SK-N-SH treated with all-trans-retinoic acid at 6 μM for 48 hours (cell line): ENCODE measurements at regions not wholly inside any gene's neighbourhood (a gene's known extent, or its start where the extent isn't known, plus 50 kb on each side); places are given as distances from the start of the nearest gene placed in this dataset.
"Not testable (repeated sequence)": the region's sequence is repeated elsewhere in the genome, so short reads cannot be mapped to it uniquely, and the experiment has no call there.

ENCODE experiments used
- ATAC-seq: fragments of 200-7000 bp; cut with Tn5 transposase; 3 replicates; pipeline ENCODE4 v1.9.1; 2020; ENCODE audit warnings: mild to moderate bottlenecking, moderate library complexity
- BACH2 ChIP-seq: fragments of 250-450 bp; sonication (Bioruptor Pico); IDR thresholded peaks from 2 replicates; pipeline ENCODE4 v1.9.0; 2021; ENCODE audit warnings: mild to moderate bottlenecking, borderline replicate concordance
- CSDC2 ChIP-seq: fragments of 250-450 bp; sonication (Bioruptor Pico); IDR thresholded peaks from 2 replicates; pipeline ENCODE4 v1.5.0; 2020; ENCODE audit warnings: mild to moderate bottlenecking, moderate library complexity
- ESRRG ChIP-seq: fragments of 250-450 bp; sonication (Bioruptor Pico); IDR thresholded peaks from 2 replicates; pipeline ENCODE4 v1.6.1; 2021; ENCODE audit warnings: mild to moderate bottlenecking
- GLIS3 ChIP-seq: fragments of 250-450 bp; sonication (Bioruptor Pico); IDR thresholded peaks from 2 replicates; pipeline ENCODE4 v1.5.0; 2020; ENCODE audit warnings: mild to moderate bottlenecking, moderate library complexity
- ISL1 ChIP-seq: fragments of 250-450 bp; sonication (Bioruptor Pico); IDR thresholded peaks from 2 replicates; pipeline ENCODE4 v2.1.2; 2022; ENCODE audit warnings: mild to moderate bottlenecking, moderate library complexity
- OSR1 ChIP-seq: fragments of 250-450 bp; sonication (Bioruptor Pico); IDR thresholded peaks from 2 replicates; pipeline ENCODE4 v1.8.0; 2022; ENCODE audit warnings: moderate library complexity, mild to moderate bottlenecking, inconsistent platforms
- PPARA ChIP-seq: fragments of 250-450 bp; sonication (Bioruptor Pico); IDR thresholded peaks from 2 replicates; pipeline ENCODE4 v1.5.0; 2020; ENCODE audit warnings: mild to moderate bottlenecking, borderline replicate concordance
- RARB ChIP-seq: fragments of 250-450 bp; sonication (Bioruptor Pico); IDR thresholded peaks from 2 replicates; pipeline ENCODE4 v1.8.0; 2021; ENCODE audit warnings: mild to moderate bottlenecking, moderate library complexity
- TCF4 ChIP-seq: fragments of 250-450 bp; sonication (Bioruptor Pico); IDR thresholded peaks from 2 replicates; pipeline ENCODE4 v1.8.0; 2021; ENCODE audit warnings: mild to moderate bottlenecking, moderate library complexity, borderline replicate concordance
- TOX ChIP-seq: fragments of 250-450 bp; sonication (Bioruptor Pico); IDR thresholded peaks from 2 replicates; pipeline ENCODE4 v1.8.0; 2021; ENCODE audit warnings: mild to moderate bottlenecking, moderate library complexity, borderline replicate concordance
- ZC3H10 ChIP-seq: fragments of 250-450 bp; sonication (Bioruptor Pico); IDR thresholded peaks from 2 replicates; pipeline ENCODE4 v1.5.1; 2021; ENCODE audit warnings: mild to moderate bottlenecking, moderate library complexity
- ZFP3 ChIP-seq: fragments of 250-450 bp; sonication (Bioruptor Pico); IDR thresholded peaks from 2 replicates; pipeline ENCODE4 v1.5.0; 2020; ENCODE audit warnings: mild to moderate bottlenecking, moderate library complexity
- ZNF565 ChIP-seq: fragments of 450-650 bp; formaldehyde crosslinking; conservative IDR thresholded peaks from 2 replicates; pipeline ENCODE4 v1.5.0; 2020; ENCODE audit warnings: low read depth, mild to moderate bottlenecking, moderate library complexity
- ZNF70 ChIP-seq: fragments of 450-650 bp; formaldehyde crosslinking; IDR thresholded peaks from 2 replicates; pipeline ENCODE4 v1.5.0; 2020; ENCODE audit warnings: mild to moderate bottlenecking, moderate library complexity
- TF ChIP-seq, protein P1 (sequence below): fragments of 250-450 bp; sonication (Bioruptor Pico); IDR thresholded peaks from 2 replicates; pipeline ENCODE4 v1.5.0; 2020; ENCODE audit warnings: mild to moderate bottlenecking, moderate library complexity
- TF ChIP-seq, protein P2 (sequence below): fragments of 250-450 bp; sonication (Bioruptor Pico); IDR thresholded peaks from 2 replicates; pipeline ENCODE4 v1.5.1; 2021; ENCODE audit warnings: mild to moderate bottlenecking, moderate library complexity
- TF ChIP-seq, protein P3 (sequence below): fragments of 250-450 bp; sonication (Bioruptor Pico); IDR thresholded peaks from 2 replicates; pipeline ENCODE4 v1.5.1; 2020; ENCODE audit warnings: low read depth, mild to moderate bottlenecking, moderate library complexity
- TF ChIP-seq, protein P4 (sequence below): fragments of 250-450 bp; sonication (Bioruptor Pico); IDR thresholded peaks from 2 replicates; pipeline ENCODE4 v1.8.0; 2021; ENCODE audit warnings: low read depth, mild to moderate bottlenecking, moderate library complexity, borderline replicate concordance

DNA sequence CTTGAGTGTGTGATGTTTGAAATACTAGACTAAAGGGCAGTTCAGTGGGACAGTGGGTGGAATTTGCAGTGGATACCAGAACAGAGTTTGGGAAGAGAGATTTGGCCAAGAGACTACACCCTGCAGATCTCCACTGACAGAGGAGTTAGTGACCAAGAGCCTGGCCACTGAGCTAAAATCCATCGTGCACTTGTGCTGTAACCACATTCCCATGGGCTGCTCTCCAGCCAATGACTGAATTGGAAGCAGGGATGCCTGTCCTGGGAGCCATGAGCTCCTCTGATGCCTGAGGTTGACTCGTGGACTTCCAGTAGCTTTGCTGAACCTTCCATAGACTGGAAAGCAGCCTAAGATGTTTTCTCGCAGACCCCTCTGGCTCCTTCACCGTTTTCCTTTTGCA lies 296.1 kb downstream of the TRIML1 start (continued):
- TF ChIP-seq, protein P1, sequence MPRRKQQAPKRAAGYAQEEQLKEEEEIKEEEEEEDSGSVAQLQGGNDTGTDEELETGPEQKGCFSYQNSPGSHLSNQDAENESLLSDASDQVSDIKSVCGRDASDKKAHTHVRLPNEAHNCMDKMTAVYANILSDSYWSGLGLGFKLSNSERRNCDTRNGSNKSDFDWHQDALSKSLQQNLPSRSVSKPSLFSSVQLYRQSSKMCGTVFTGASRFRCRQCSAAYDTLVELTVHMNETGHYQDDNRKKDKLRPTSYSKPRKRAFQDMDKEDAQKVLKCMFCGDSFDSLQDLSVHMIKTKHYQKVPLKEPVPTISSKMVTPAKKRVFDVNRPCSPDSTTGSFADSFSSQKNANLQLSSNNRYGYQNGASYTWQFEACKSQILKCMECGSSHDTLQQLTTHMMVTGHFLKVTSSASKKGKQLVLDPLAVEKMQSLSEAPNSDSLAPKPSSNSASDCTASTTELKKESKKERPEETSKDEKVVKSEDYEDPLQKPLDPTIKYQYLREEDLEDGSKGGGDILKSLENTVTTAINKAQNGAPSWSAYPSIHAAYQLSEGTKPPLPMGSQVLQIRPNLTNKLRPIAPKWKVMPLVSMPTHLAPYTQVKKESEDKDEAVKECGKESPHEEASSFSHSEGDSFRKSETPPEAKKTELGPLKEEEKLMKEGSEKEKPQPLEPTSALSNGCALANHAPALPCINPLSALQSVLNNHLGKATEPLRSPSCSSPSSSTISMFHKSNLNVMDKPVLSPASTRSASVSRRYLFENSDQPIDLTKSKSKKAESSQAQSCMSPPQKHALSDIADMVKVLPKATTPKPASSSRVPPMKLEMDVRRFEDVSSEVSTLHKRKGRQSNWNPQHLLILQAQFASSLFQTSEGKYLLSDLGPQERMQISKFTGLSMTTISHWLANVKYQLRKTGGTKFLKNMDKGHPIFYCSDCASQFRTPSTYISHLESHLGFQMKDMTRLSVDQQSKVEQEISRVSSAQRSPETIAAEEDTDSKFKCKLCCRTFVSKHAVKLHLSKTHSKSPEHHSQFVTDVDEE (CRISPR knock-in tag): no peak
- TF ChIP-seq TCF4 (CRISPR knock-in tag) (no peak), ZFP3 (CRISPR knock-in tag) (no peak), GLIS3 (CRISPR knock-in tag) (no peak), ZC3H10 (CRISPR knock-in tag) (no peak), ZNF70 (CRISPR knock-in tag) (no peak)

DNA sequence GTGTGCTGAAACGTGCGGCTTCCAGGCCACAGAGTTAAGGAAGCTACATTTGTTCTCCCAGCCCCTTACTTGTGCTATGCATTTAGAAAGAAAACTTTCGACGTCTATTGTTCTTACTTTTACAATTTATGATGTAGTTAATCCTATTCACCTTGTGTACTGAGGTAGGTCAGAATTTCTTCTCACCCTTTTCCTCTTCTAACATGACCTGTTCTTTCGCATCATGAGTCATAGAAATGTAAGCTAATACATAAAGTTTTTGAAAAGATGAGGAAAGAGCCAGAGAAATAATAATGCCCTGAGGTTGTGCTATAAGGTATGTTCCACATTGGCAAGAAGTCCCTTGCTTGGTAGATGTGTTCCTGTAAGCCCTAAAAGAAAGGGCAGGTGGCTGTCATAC lies 298.3 kb downstream of the TRIML1 start:
- no peak for ATAC-seq
- no peak for TF ChIP-seq ZNF565 (CRISPR knock-in tag)
- TF ChIP-seq RARB: no peak
- no peak for TF ChIP-seq ISL1 (CRISPR knock-in tag)
- no peak for TF ChIP-seq GLIS3 (CRISPR knock-in tag)
- TF ChIP-seq, protein P2, sequence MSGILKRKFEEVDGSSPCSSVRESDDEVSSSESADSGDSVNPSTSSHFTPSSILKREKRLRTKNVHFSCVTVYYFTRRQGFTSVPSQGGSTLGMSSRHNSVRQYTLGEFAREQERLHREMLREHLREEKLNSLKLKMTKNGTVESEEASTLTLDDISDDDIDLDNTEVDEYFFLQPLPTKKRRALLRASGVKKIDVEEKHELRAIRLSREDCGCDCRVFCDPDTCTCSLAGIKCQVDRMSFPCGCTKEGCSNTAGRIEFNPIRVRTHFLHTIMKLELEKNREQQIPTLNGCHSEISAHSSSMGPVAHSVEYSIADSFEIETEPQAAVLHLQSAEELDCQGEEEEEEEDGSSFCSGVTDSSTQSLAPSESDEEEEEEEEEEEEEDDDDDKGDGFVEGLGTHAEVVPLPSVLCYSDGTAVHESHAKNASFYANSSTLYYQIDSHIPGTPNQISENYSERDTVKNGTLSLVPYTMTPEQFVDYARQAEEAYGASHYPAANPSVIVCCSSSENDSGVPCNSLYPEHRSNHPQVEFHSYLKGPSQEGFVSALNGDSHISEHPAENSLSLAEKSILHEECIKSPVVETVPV (CRISPR knock-in tag): no peak
- TF ChIP-seq PPARA (CRISPR knock-in tag): no peak
- TF ChIP-seq, protein P3, sequence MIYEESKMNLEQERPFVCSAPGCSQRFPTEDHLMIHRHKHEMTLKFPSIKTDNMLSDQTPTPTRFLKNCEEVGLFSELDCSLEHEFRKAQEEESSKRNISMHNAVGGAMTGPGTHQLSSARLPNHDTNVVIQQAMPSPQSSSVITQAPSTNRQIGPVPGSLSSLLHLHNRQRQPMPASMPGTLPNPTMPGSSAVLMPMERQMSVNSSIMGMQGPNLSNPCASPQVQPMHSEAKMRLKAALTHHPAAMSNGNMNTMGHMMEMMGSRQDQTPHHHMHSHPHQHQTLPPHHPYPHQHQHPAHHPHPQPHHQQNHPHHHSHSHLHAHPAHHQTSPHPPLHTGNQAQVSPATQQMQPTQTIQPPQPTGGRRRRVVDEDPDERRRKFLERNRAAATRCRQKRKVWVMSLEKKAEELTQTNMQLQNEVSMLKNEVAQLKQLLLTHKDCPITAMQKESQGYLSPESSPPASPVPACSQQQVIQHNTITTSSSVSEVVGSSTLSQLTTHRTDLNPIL (CRISPR knock-in tag): no peak
- TF ChIP-seq ZFP3 (CRISPR knock-in tag): no peak

DNA sequence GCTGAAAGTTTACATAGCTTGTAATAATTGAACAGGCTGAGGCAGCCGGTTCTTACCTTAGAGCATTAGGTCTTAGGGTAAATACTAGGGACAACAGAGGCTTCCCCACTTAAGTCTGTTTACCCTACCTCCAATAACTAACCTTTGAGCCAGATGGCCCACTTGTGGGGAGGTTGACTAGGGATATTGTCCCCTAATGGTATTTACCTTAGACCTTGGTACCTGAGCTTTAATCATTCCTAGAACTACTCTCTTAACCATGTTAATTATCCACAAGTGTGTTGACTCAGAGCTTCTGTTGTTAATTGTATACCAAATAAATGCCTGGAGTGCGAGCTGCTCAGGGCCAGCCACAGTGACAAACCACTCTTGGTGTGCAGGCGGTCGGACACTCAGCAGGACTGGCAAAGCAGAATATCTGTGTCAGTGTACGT lies 299.2 kb downstream of the TRIML1 start:
- not testable (repeated sequence) for ATAC-seq

DNA sequence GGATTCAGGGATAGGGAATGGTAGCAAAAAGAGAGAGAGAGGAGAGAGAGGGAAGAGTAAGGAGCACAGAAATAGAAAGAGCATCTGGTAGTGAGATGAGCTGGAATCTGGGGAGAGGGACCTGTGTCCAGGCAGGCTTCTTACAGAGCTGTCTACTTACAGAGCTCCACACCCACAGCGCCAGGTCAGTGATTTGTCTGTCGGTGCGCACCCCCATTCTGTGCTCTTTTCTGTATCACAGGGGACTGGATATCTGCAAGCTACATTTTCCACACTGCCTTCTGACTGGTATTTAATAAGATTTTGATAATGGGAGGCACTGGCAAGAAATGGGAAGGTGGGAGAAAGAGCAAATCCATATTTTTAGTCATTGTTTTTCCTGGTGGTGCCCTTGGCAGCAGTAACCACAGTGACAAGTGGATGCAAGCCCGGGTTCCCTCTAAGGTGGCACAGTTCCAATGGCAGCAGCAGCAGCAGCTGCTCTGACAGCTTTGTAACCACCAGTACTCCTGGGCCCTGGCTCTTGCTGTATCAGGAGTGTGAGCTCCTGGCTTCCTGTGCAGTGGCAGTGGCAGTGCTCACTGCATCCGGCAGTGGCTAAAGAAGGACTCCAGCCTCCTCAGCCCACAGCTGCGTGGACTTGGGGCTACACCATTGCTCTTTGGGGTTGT lies 300.5 kb downstream of the TRIML1 start:
- peak; percentile 73 for ATAC-seq
- TF ChIP-seq ZNF565 (CRISPR knock-in tag): no peak
- TF ChIP-seq, protein P3 (CRISPR knock-in tag): no peak

DNA sequence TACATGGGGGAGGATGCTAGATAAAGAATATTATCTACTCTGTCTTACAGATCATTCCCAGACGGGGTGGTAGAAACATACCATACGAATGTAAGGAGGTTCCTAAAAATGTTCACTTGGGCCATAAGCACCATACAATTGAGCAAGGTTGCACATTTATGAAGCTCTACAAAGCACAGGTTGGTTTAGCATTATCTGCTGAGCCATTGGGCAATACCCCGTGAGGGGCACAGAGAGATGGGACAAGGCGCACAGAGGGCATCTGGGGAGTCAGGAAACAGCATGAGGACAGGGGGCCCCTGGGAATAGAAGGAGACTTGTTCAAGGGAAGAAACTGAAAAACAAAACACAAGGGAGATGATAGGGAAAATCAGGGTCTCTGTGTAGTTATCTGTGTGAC lies 305.3 kb downstream of the TRIML1 start:
- no peak; the same call in 2 of the 3 replicates for ATAC-seq

More for the DNA sequence above, 305.3 kb downstream of the TRIML1 start:
- no peak for TF ChIP-seq OSR1 (CRISPR knock-in tag)
- no peak for TF ChIP-seq ISL1 (CRISPR knock-in tag)
- no peak for TF ChIP-seq ZNF565 (CRISPR knock-in tag)
- TF ChIP-seq GLIS3 (CRISPR knock-in tag): no peak
- TF ChIP-seq, protein P4, sequence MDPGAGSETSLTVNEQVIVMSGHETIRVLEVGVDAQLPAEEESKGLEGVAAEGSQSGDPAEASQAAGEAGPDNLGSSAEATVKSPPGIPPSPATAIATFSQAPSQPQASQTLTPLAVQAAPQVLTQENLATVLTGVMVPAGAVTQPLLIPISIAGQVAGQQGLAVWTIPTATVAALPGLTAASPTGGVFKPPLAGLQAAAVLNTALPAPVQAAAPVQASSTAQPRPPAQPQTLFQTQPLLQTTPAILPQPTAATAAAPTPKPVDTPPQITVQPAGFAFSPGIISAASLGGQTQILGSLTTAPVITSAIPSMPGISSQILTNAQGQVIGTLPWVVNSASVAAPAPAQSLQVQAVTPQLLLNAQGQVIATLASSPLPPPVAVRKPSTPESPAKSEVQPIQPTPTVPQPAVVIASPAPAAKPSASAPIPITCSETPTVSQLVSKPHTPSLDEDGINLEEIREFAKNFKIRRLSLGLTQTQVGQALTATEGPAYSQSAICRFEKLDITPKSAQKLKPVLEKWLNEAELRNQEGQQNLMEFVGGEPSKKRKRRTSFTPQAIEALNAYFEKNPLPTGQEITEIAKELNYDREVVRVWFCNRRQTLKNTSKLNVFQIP (CRISPR knock-in tag): no peak
- no peak for TF ChIP-seq TCF4 (CRISPR knock-in tag)
- no peak for TF ChIP-seq BACH2
- TF ChIP-seq ZFP3 (CRISPR knock-in tag): no peak
- no peak for TF ChIP-seq PPARA (CRISPR knock-in tag)
- TF ChIP-seq, protein P1 (CRISPR knock-in tag): no peak
- TF ChIP-seq RARB: no peak
- TF ChIP-seq ESRRG (CRISPR knock-in tag): no peak
- TF ChIP-seq ZNF70 (CRISPR knock-in tag): no peak
- TF ChIP-seq CSDC2 (CRISPR knock-in tag): no peak
- TF ChIP-seq, protein P2 (CRISPR knock-in tag): no peak
- no peak for TF ChIP-seq ZC3H10 (CRISPR knock-in tag)
- no peak for TF ChIP-seq TOX (CRISPR knock-in tag)
